Pulmonary artery endothelial cell (primary cell): ENCODE measurements at regions not wholly inside any gene's neighbourhood (a gene's known extent, or its start where the extent isn't known, plus 50 kb on each side); places are given as distances from the start of the nearest gene placed in this dataset.

Experiments used
- DNase-seq: peaks from one replicate; pipeline ENCODE4 v3.0.0-alpha.2; 2011; ENCODE audit warnings: low read depth, low spot score

GRCh38 chr14:98144964-98145363 lies 1127.0 kb downstream of the BCL11B start:
- no peak for DNase-seq

- no peak for DNase-seq
These were observed 1125.6 kb downstream of the BCL11B start for GRCh38 chr14:98146416-98146815.

DNA sequence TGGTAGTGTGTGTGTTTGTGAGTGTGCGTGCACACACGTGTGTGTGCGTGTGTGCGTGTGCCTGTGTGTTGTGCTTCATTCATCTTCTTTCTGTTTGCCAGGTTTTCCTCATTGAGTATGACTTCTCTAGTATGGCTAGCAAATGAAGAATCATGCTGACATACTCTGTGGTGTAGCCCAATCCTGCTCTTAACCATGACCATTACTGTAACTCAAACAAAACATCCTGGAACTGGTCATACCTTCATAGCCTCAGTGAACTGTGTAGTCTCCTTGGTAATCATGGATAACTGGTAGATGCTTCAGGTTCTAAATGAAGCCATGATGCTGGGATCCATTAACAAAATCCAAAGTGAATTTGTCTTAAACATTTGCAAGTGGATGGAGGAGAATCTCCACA lies 1117.7 kb downstream of the BCL11B start:
- DNase-seq = no peak

DNA sequence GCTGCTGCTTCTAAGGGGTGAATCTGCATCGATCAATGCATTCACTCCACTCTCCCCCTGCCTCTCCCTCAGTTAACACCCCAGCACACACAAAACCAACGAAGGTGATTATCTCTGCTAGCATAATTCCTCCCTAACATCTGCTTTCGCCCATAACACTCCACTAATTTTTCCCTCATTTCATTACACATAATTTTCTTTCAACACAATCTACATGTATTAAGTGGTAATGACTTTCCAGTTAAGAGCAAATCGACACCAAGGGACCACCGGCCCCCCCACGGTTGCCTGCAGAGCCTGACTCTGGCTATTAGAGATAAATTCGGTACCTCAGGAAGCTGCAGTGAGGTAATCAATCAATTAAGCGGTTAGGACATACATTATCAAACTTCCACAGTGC lies 1115.6 kb downstream of the BCL11B start:
- no peak for DNase-seq

GRCh38 chr14:98160901-98161300 lies 1111.1 kb downstream of the BCL11B start:
- DNase-seq = no peak

- DNase-seq = no peak
These were observed 1110.6 kb downstream of the BCL11B start for GRCh38 chr14:98161356-98161755.

DNA sequence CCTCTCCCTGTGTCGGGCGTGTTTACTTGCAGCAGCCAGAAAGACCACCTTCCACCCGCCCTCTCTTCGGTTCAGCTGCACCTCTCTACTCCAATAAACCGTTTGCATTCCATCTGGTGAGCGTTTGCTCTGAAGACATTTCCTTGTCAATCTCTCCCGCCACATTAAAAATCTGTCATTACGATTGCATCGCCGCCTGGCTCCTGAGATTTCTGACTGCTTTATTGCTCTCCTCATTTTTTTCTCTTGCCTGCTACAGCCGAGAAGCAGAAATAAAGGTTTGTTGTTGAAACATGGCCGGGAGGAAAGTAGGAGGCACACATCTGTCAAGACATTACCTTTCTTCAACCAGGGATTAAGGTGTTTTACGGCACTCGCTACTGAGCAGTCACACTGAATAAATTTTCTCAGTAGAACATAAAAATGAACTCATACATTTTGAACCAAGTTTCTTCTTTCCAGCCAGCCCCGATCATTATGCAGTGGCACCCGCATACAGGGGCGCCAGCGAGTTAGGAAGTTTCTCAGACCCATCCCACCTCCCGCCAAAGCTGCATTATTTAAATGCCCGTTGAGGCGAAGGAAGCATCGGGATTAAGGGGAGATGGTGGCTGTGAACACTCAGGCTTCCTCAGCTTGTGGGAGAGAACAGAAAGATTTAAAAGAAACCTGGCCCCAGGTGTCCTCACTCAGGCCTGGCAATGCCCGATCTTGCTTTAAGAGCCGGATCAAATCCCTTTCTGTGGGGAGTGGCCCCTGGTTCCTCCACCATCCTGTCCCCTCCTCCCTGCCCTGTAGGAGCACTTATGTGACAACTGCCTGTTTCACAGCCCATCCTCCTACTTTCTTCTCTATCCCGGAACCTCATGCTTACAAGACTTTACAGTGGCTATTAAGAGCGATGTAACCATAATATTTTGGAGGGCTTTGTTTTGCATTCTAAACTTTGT lies 1108.9 kb downstream of the BCL11B start:
- no peak for DNase-seq

DNA sequence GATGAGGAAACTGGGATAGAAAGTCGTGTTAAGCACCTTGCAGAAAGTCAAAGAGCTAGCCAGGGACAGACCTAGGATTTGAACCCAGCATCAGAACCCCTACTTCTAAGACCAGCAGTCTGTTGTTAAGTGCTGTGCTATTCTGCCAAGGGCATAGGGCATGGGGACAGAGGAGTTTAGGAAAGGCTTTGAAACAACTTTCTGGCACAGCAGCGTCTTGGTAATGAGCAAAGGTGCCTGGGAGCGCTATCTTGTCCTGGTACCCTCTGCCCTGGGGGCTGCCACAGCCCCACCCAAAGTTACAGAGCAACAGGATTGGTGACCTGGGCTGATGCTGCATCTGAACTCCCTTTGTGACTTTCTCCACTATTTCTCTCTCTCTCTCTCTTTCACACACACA lies 1108.1 kb downstream of the BCL11B start:
- no peak for DNase-seq

- no peak for DNase-seq
These were observed 1106.0 kb downstream of the BCL11B start for GRCh38 chr14:98165976-98166375.

- DNase-seq = no peak
These were observed 1104.7 kb downstream of the BCL11B start for GRCh38 chr14:98167275-98167674.

GRCh38 chr14:98167705-98168104 lies 1104.3 kb downstream of the BCL11B start:
- no peak for DNase-seq

DNA sequence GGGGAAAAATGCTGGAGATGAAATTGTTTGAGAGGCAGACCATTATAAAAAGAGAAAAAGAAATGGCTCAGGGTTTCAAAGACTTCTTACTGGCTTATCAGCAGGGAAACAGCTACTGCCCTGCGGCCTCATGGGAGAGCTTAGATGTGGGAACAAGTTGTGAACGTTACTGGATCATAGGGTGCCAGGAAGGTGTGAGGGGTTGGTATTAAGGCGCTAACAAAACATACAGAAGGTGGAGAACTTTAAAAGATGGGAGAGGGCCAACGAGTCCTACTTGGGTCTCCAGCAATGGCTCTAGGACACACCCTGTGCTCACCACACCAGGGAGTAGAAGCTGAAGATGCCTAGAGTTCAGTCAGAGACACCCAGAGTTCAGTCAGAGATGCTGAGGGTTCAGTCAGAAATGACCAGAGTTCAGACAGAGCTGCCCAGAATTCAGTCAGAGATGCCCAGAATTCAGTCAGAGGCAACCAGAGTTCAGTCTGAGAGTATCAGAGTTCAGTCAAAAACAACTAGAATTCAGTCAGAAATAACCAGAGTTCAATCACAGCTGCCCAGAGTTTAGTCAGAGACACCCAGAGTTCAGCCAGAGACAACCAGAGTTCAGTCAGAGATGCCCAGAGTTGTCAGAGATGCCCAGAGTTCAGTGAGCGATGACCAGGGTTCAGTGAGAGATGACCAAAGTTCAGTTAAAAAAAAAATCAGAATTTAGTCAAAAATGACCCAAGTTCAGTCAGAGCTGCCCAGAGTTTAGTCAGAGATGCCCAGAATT lies 1103.6 kb downstream of the BCL11B start:
- DNase-seq = no peak

DNA sequence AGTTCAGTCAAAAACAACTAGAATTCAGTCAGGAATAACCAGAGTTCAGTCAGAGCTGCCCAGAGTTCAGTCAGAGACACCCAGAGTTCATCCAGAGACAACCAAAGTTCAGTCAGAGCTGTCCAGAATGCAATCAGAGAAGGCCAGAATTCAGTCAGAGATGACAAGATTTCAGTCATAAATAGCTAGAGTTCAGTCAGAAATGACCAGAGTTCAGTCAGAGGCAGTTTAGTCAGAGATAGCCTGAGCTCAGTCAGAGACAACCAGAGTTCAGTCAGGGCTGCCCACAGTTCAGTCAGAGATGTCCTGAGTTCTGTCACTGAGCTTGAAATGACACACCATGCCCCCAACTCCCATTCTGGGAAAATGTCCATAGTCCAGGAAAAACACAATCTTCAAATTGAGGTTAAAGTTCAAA lies 1102.8 kb downstream of the BCL11B start:
- no peak for DNase-seq

- DNase-seq = no peak
These were observed 1101.4 kb downstream of the BCL11B start for GRCh38 chr14:98170575-98170974.

GRCh38 chr14:98171654-98172053 lies 1100.3 kb downstream of the BCL11B start:
- no peak for DNase-seq

DNA sequence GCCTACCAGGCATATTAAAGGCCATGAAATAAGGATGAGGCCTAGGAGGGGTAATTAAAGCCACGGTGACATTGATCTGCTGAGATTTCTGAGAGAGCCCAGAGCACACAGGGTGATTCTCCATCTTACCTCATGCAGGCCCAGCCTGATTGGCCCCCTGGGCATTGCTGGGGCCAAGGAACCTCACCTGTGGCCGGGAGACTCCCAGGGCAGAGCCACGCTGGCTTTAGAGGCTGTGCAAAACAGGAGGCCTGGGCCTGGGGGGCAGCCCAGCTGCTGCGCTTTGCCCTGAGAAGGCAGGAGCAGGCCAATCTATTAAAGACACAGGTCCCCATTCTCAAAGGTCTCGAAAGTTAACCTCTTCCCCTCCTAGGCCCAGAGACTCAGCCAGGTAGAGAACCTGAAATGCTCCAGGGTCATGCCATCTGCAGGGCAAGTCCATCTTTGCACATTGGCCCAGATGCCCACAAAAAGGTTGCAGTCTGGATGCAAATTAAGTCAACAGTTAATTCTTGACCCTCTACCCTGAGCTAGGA lies 1099.7 kb downstream of the BCL11B start:
- no peak for DNase-seq

- DNase-seq = no peak
These were observed 1098.7 kb downstream of the BCL11B start for GRCh38 chr14:98173305-98173704.

DNA sequence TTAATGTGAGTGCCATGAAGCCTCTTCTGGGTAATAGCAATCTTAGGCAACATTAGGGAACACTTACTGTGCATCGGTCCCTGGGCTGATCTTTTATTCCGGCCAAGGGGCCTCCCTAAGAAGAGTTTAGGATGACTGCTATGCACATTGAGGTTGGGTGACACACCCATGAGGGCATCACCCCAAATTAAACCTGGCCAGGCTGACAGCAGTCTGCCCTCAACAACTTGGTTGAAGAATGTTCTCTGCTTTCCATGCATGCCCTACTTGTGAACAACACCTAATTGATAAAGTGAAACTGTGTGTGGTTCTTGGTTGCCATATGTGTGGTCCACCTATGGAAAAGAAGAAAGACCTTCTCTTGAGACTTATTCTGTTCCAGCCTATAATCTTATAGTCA lies 1098.0 kb downstream of the BCL11B start:
- no peak for DNase-seq

DNA sequence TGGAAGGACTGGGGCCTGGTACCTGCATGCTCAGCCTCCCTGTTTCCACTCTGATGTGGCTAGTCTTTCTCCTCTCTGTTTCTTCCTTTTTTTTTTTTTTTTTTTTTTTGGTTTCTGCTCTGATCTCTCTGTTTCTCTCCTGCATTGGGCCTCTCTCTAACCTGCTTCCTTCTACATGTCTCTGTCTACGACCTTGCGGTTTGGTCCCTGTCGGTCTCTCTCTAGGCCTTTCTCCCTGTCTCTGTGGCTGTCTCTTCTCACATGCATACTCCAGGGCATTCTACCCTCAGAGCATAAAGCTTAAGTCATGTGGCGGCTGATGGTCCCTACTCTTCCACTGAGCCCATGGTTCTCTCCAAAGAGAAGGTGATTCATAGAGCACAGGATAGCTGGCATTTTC lies 1096.6 kb downstream of the BCL11B start:
- no peak for DNase-seq

DNA sequence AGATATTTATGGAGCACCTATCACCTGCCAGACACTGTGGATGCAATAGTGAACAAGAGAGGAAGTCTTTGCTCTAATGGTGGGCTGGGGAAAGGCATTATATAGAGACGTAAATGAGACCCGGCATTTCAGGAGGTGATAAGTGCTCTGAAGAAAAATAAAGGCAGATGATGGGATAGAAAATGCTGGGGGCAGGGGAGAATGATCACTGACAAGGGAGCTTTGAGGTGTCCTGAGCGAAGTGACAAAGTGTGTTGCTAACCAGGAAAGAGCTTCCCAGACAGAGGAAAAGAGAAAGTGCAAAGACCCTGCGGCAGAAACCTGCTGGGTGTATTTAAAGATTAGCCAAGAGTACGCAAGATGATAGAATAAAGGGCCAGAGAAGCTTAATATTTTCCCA lies 1096.1 kb downstream of the BCL11B start:
- DNase-seq = no peak

DNA sequence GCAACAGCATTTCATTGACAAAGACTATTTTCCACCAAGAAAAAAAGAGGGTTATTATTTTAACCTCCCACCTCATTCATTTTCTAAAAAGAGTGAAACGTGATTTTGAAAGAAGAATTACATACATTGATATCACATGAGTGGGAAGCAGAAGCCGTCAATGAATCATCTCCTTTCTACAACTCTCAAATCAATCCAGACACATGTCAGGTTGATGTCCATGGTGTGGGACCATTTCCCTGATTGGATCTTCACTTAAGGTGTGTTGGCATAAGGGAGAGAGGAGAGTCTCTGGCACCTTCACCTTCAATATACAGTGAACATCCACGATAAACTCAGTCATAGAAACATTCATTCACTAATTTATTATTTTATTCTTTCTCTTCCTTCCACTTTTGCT lies 1095.1 kb downstream of the BCL11B start:
- no peak for DNase-seq

GRCh38 chr14:98177551-98177950 lies 1094.4 kb downstream of the BCL11B start:
- DNase-seq = no peak
